Vagina (tissue), 2 donors: ENCODE measurements at regions not wholly inside any gene's neighbourhood (a gene's known extent, or its start where the extent isn't known, plus 50 kb on each side); places are given as distances from the start of the nearest gene placed in this dataset.

Source experiments
- POLR2A ChIP-seq, 2 donors: fragments of 450-650 bp; IDR thresholded peaks; one replicate each; pipeline ENCODE4 v1.6.1; 2017; ENCODE audit warnings: antibody characterized with exemption in 2 of 2, mild to moderate bottlenecking in 2 of 2, moderate library complexity in 2 of 2
- TF ChIP-seq, protein P1 (sequence below), 3 experiments: fragments of 450-650 bp in 2 of 3; fragments of 200-600 bp in 1 of 3; sonication (generic) in 1 of 3; IDR thresholded peaks; one replicate each; pipeline ENCODE4 v1.5.1; 2017 to 2019; ENCODE audit warnings: antibody characterized with exemption in 3 of 3, mild to moderate bottlenecking in 2 of 3, moderate library complexity in 2 of 3

DNA sequence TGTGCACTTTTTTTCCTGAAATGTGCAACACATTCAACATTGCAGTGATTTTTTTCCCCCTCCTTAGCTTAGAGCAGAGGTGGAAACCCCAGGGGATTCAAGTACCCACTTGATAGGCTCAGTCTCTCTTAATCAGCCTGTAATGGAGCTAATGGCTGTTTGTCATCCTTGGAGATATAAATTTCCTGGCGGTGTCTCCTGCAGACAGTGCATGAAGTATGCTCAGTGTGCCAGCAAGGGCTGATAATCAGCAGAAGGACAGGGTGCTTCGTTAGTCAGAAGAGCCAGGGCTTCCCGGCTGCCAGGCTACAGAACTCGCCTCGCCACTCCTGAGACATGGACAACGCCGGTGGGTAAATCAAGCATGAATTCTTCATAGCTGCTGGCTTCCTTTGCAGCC is 69.8 kb upstream of the PHACTR2 start:
- TF ChIP-seq, protein P1, sequence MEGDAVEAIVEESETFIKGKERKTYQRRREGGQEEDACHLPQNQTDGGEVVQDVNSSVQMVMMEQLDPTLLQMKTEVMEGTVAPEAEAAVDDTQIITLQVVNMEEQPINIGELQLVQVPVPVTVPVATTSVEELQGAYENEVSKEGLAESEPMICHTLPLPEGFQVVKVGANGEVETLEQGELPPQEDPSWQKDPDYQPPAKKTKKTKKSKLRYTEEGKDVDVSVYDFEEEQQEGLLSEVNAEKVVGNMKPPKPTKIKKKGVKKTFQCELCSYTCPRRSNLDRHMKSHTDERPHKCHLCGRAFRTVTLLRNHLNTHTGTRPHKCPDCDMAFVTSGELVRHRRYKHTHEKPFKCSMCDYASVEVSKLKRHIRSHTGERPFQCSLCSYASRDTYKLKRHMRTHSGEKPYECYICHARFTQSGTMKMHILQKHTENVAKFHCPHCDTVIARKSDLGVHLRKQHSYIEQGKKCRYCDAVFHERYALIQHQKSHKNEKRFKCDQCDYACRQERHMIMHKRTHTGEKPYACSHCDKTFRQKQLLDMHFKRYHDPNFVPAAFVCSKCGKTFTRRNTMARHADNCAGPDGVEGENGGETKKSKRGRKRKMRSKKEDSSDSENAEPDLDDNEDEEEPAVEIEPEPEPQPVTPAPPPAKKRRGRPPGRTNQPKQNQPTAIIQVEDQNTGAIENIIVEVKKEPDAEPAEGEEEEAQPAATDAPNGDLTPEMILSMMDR (IDR thresholded peaks at IDR 0.05): no peak
- no peak for TF ChIP-seq POLR2A (IDR thresholded peaks at IDR 0.05)
